A549 (cell line): ENCODE measurements at regions not wholly inside any gene's neighbourhood (a gene's known extent, or its start where the extent isn't known, plus 50 kb on each side); places are given as distances from the start of the nearest gene placed in this dataset.

ENCODE experiments used
- CBX2 ChIP-seq: fragments of 200-600 bp; sonication (generic); IDR thresholded peaks from 2 replicates; pipeline ENCODE4 v1.6.1; 2016; ENCODE audit warnings: low read depth, mild to moderate bottlenecking, borderline replicate concordance
- CTCF ChIP-seq: fragments of >200 bp; sonication (Bioruptor Twin); formaldehyde crosslinking; IDR thresholded peaks from 3 replicates; pipeline ENCODE4 v1.5.1; 2016
- KDM1A ChIP-seq: fragments of 200-600 bp; sonication (generic); IDR thresholded peaks from 2 replicates; pipeline ENCODE4 v1.6.1; 2016; ENCODE audit warnings: low read depth, mild to moderate bottlenecking
- MAFK ChIP-seq: fragments of 450-650 bp; IDR thresholded peaks from 2 replicates; pipeline ENCODE4 v1.6.1; 2014; ENCODE audit not compliant: partially characterized antibody
- NFE2L2 ChIP-seq: fragments of 150-350 bp; conservative IDR thresholded peaks from 2 replicates; pipeline ENCODE4 v1.6.1; 2014; ENCODE audit warnings: low read length
- PBX3 ChIP-seq: IDR thresholded peaks from 2 replicates; pipeline ENCODE4 v1.6.1; 2012
- PHF8 ChIP-seq: fragments of 200-600 bp; sonication (generic); IDR thresholded peaks from 2 replicates; pipeline ENCODE4 v1.6.1; 2016; ENCODE audit warnings: low read depth, mild to moderate bottlenecking, antibody characterized with exemption, moderate library complexity, borderline replicate concordance
- POLR2A ChIP-seq: IDR thresholded peaks from 2 replicates; pipeline ENCODE4 v1.6.1; 2012; ENCODE audit warnings: mild to moderate bottlenecking, low read length
- POLR2AphosphoS2 ChIP-seq: conservative IDR thresholded peaks from 2 replicates; pipeline ENCODE4 v1.6.1; 2012; ENCODE audit warnings: low read length, improper control_type of control experiment, inconsistent platforms
- RARB ChIP-seq: fragments of 250-450 bp; sonication (Bioruptor Pico); IDR thresholded peaks from 2 replicates; pipeline ENCODE4 v1.8.0; 2021; ENCODE audit warnings: mild to moderate bottlenecking, moderate library complexity
- RFX5 ChIP-seq: fragments of 450-650 bp; IDR thresholded peaks from 2 replicates; pipeline ENCODE4 v1.7.1; 2014; ENCODE audit warnings: antibody characterized with exemption, mild to moderate bottlenecking, moderate library complexity
- SMC3 ChIP-seq: fragments of >200 bp; sonication (Bioruptor Twin); formaldehyde crosslinking; IDR thresholded peaks from 3 replicates; pipeline ENCODE4 v1.6.1; 2018; ENCODE audit warnings: inconsistent platforms
- TFCP2L1 ChIP-seq: fragments of 250-450 bp; sonication (Bioruptor Pico); IDR thresholded peaks from 2 replicates; pipeline ENCODE4 v1.5.0; 2021; ENCODE audit warnings: mild to moderate bottlenecking

GRCh38 chr15:88707771-88708654 lies 69.2 kb downstream of the ISG20 start:
- TF ChIP-seq MAFK (no peak), CTCF (no peak), PBX3 (no peak), RARB (CRISPR knock-in tag) (no peak), SMC3 (no peak), POLR2AphosphoS2 (no peak), CBX2 (no peak), KDM1A (no peak), PHF8 (no peak), NFE2L2 (no peak), POLR2A (no peak), TFCP2L1 (no peak), RFX5 (no peak)
